ENCODE measurements at regions not wholly inside any gene's neighbourhood (a gene's known extent, or its start where the extent isn't known, plus 50 kb on each side); places are given as distances from the start of the nearest gene placed in this dataset.

DNA sequence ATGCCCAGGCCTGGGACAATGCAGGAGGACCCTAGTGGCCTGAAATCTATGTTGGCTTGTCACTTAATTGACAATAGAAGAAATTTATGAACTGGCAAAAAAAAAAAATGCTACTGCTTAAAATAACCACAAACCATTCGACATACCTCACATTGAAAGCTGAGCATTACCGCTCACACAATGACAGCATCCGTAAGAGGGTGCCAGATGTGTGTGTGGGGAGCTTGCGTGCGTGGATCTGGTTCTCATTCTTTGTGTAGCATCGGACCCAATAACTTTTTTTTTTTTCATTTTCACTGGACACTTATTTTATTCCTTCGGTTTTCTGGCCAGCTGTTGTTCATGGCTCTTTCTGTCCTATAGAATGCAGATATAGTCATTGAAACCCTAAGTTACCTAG lies 216.7 kb downstream of the VRK1 start:
- Histone ChIP-seq H3K27ac (no peak overlapping the region), H3K4me3 (ENCODE audit: low read depth, low read length) (no peak overlapping the region), H3K36me3 (no peaks in the 10 kb centered on the region), H3K27me3 (ENCODE audit: insufficient read depth, low read depth, severe bottlenecking) (no peaks in the 10 kb centered on the region), H3K9me3 (ENCODE audit: severe bottlenecking) (peaks cover 4% of the 10 kb centered on the region)
- no peak for TF ChIP-seq CTCF (IDR thresholded peaks at IDR 0.05; ENCODE audit: low read depth, low read length)
- DNase-seq: no peak

DNA sequence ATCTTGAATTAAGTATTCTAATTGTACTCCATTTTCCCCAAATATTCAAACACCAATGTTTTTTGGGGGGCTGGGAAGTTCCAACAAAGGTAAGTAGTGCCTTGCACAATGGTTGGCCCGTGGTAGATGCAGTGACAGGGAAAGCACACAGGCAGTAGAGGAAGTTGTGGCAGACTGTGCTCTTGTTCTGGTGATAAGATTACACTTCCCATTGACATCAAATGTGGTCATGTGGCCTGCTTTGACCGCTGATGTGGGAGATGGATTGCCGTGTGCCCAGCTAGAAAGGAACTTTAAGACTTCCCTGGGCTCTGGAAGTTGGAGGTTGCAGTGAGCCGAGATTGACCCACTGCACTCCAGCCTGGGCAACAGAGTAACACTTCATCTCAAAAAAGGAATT lies 223.8 kb downstream of the VRK1 start:
- no peak for TF ChIP-seq CTCF (IDR thresholded peaks at IDR 0.05; ENCODE audit: low read depth, low read length)
- Histone ChIP-seq H3K4me3 (ENCODE audit: low read depth, low read length) (no peak overlapping the region), H3K27ac (no peak overlapping the region), H3K9me3 (ENCODE audit: severe bottlenecking) (peaks cover 4% of the 10 kb centered on the region), H3K36me3 (no peaks in the 10 kb centered on the region), H3K27me3 (ENCODE audit: insufficient read depth, low read depth, severe bottlenecking) (no peaks in the 10 kb centered on the region)
- no peak for DNase-seq

GRCh38 chr14:97021571-97022168 lies 224.5 kb downstream of the VRK1 start:
- no peak for DNase-seq
- H3K27me3 ChIP-seq (ENCODE audit: insufficient read depth, low read depth, severe bottlenecking): no peaks in the 10 kb centered on the region
- TF ChIP-seq CTCF (IDR thresholded peaks at IDR 0.05; ENCODE audit: low read depth, low read length): no peak

GRCh38 chr14:97022741-97023140 lies 225.6 kb downstream of the VRK1 start:
- no peak for DNase-seq
- Histone ChIP-seq H3K27ac (no peak overlapping the region), H3K36me3 (no peaks in the 10 kb centered on the region), H3K9me3 (ENCODE audit: severe bottlenecking) (peaks cover 1% of the 10 kb centered on the region), H3K27me3 (ENCODE audit: insufficient read depth, low read depth, severe bottlenecking) (no peaks in the 10 kb centered on the region), H3K4me3 (ENCODE audit: low read depth, low read length) (no peak overlapping the region)
- no peak for TF ChIP-seq CTCF (IDR thresholded peaks at IDR 0.05; ENCODE audit: low read depth, low read length)

More at GRCh38 chr14:97021571-97022168, 224.5 kb downstream of the VRK1 start:
- no peak overlapping the region for H3K27ac ChIP-seq
- H3K4me3 ChIP-seq (ENCODE audit: low read depth, low read length): no peak overlapping the region
- no peaks in the 10 kb centered on the region for H3K36me3 ChIP-seq
- peaks cover 4% of the 10 kb centered on the region for H3K9me3 ChIP-seq (ENCODE audit: severe bottlenecking)

- TF ChIP-seq CTCF (IDR thresholded peaks at IDR 0.05; ENCODE audit: low read depth, low read length): no peak
- Histone ChIP-seq H3K36me3 (no peaks in the 10 kb centered on the region), H3K27me3 (ENCODE audit: insufficient read depth, low read depth, severe bottlenecking) (no peaks in the 10 kb centered on the region)
Measured at GRCh38 chr14:97023871-97024270, 226.7 kb downstream of the VRK1 start.

GRCh38 chr14:97024300-97024699 lies 227.1 kb downstream of the VRK1 start:
- no peak for DNase-seq
- no peaks in the 10 kb centered on the region for H3K36me3 ChIP-seq
- no peaks in the 10 kb centered on the region for H3K9me3 ChIP-seq (ENCODE audit: severe bottlenecking)
- no peak overlapping the region for H3K4me3 ChIP-seq (ENCODE audit: low read depth, low read length)
- H3K27me3 ChIP-seq (ENCODE audit: insufficient read depth, low read depth, severe bottlenecking): no peaks in the 10 kb centered on the region
- H3K27ac ChIP-seq: no peak overlapping the region
- no peak for TF ChIP-seq CTCF (IDR thresholded peaks at IDR 0.05; ENCODE audit: low read depth, low read length)

More at GRCh38 chr14:97023871-97024270, 226.7 kb downstream of the VRK1 start:
- Histone ChIP-seq H3K9me3 (ENCODE audit: severe bottlenecking) (no peaks in the 10 kb centered on the region), H3K4me3 (ENCODE audit: low read depth, low read length) (no peak overlapping the region), H3K27ac (no peak overlapping the region)
- no peak for DNase-seq
